Endothelial cell of umbilical vein (primary cell): ENCODE measurements at regions not wholly inside any gene's neighbourhood (a gene's known extent, or its start where the extent isn't known, plus 50 kb on each side); places are given as distances from the start of the nearest gene placed in this dataset.

Source experiments
- CTCF ChIP-seq, 2 donors: IDR thresholded peaks; 1 replicate in 1 of 2; 2 replicates in 1 of 2; pipeline ENCODE4 v1.5.1; 2011; ENCODE audit warnings: low read length in 2 of 2, mild to moderate bottlenecking in 2 of 2, moderate library complexity in 2 of 2, control low read depth in 1 of 2, inconsistent platforms in 1 of 2, low read depth in 1 of 2; ENCODE audit not compliant: insufficient read depth in 1 of 2; ENCODE audit errors: extremely low read depth in 1 of 2
- EZH2 ChIP-seq: IDR thresholded peaks from 2 replicates; pipeline ENCODE4 v1.6.1; 2012; ENCODE audit warnings: borderline replicate concordance, low read depth, mild to moderate bottlenecking, moderate library complexity, low read length, inconsistent platforms; ENCODE audit not compliant: severe bottlenecking
- JUN ChIP-seq: IDR thresholded peaks from 2 replicates; pipeline ENCODE4 v1.6.1; 2011; ENCODE audit warnings: borderline replicate concordance, low read depth; ENCODE audit not compliant: insufficient read length, insufficient read depth
- POLR2A ChIP-seq: IDR thresholded peaks from 2 replicates; pipeline ENCODE4 v1.6.1; 2012; ENCODE audit warnings: low read depth, mild to moderate bottlenecking, control low read depth, low read length
- POLR2AphosphoS5 ChIP-seq: IDR thresholded peaks from 2 replicates; pipeline ENCODE4 v1.6.1; 2012; ENCODE audit warnings: low read depth, mild to moderate bottlenecking, control low read depth, low read length, moderate library complexity; ENCODE audit not compliant: insufficient read depth

DNA sequence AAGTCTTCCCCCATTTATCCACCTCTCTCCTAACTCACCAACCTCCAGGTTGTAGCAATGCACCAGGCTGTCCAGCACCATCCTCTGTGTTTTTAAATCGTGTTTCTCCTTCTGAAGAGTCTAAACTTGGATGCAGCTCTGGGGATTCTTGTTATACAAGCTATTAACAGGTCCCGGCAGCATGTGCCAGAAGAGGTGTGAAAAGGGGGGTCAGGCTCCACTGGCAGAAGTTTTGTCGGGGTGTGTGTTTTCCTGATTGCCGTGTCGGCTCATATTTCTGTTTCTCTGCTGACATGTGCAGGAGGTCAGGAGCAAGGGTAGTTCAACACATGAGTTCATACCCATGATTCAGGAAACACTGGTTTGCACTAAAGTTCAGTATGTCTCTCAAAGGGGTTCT is 658.6 kb upstream of the CAMK1G start:
- TF ChIP-seq CTCF (IDR thresholded peaks at IDR 0.05; ENCODE audit: extremely low read depth in 1 of 2, insufficient read depth in 1 of 2, low read depth in 1 of 2, low read length in 2 of 2) = no peak
- no peak for TF ChIP-seq POLR2AphosphoS5
- no peak for TF ChIP-seq JUN
- no peak for TF ChIP-seq EZH2
- TF ChIP-seq POLR2A = no peak
